Ascending aorta (tissue), 2 donors: ENCODE measurements at regions not wholly inside any gene's neighbourhood (a gene's known extent, or its start where the extent isn't known, plus 50 kb on each side); places are given as distances from the start of the nearest gene placed in this dataset.

Experiments
- DNase-seq, 2 donors: peaks; one replicate each; pipeline ENCODE4 v3.0.0-alpha.2; 2019; ENCODE audit warnings: low spot score in 2 of 2
- H3K27ac ChIP-seq, 2 donors: fragments of 200-600 bp; sonication (generic); one replicate each; pipeline ENCODE4 v1.5.1; 2016 to 2017; ENCODE audit warnings: mild to moderate bottlenecking in 1 of 2
- H3K27me3 ChIP-seq: fragments of 200-600 bp; sonication (generic); one replicate; pipeline ENCODE4 v1.5.1; 2017
- H3K36me3 ChIP-seq, 2 donors: fragments of 200-600 bp; sonication (generic); one replicate each; pipeline ENCODE4 v1.5.1; 2016
- H3K4me1 ChIP-seq, 2 donors: fragments of 200-600 bp; sonication (generic); one replicate each; pipeline ENCODE4 v1.5.1; 2016 to 2017; ENCODE audit warnings: mild to moderate bottlenecking in 1 of 2
- H3K4me3 ChIP-seq, 2 donors: fragments of 200-600 bp; sonication (generic); one replicate each; pipeline ENCODE4 v1.5.1; 2016 to 2017; ENCODE audit warnings: mild to moderate bottlenecking in 1 of 2
- H3K9me3 ChIP-seq, 2 donors: fragments of 200-600 bp; sonication (generic); one replicate each; pipeline ENCODE4 v1.5.1; 2016
- CTCF ChIP-seq, 3 experiments: fragments of 200-600 bp in 2 of 3; fragments of 450-650 bp in 1 of 3; sonication (generic) in 2 of 3; IDR thresholded peaks; one replicate each; pipeline ENCODE4 v1.5.1; 2016 to 2019; ENCODE audit warnings: antibody characterized with exemption in 3 of 3, mild to moderate bottlenecking in 1 of 3, moderate library complexity in 1 of 3
- intact Hi-C: fragments of 100-400 bp; cut with DNase I; formaldehyde crosslinking; loops from one replicate; pipeline ENCODE4 v1.15.1; 2023

GRCh38 chr20:52081066-52081465 lies 110.5 kb downstream of the ZFP64 start:
- DNase-seq: no peak
- intact Hi-C loops: loop anchor here (5.0 to 10.0 kb wide), 4 partner anchors 286 to 1094 kb away; no protein-coding TSS in a partner anchor
- peaks cover 0 to 5% of the 10 kb centered on the region in 2 donors for H3K36me3 ChIP-seq
- H3K4me3 ChIP-seq: no peak overlapping the region
- no peaks in the 10 kb centered on the region for H3K27me3 ChIP-seq
- H3K4me1 ChIP-seq: no peaks in the 10 kb centered on the region
- H3K9me3 ChIP-seq: no peaks in the 10 kb centered on the region
- H3K27ac ChIP-seq: no peak overlapping the region
- TF ChIP-seq CTCF (IDR thresholded peaks at IDR 0.05): no peak

GRCh38 chr20:52078289-52078688 lies 113.3 kb downstream of the ZFP64 start:
- no peak overlapping the region for H3K4me3 ChIP-seq
- no peaks in the 10 kb centered on the region for H3K9me3 ChIP-seq
- TF ChIP-seq CTCF (IDR thresholded peaks at IDR 0.05): no peak
- no peak for DNase-seq
- no peaks in the 10 kb centered on the region for H3K36me3 ChIP-seq
- H3K4me1 ChIP-seq: no peaks in the 10 kb centered on the region
- H3K27ac ChIP-seq: no peak overlapping the region
- intact Hi-C loops: no loop called here
- no peaks in the 10 kb centered on the region for H3K27me3 ChIP-seq

- Histone ChIP-seq H3K36me3 (no peaks in the 10 kb centered on the region), H3K4me1 (no peaks in the 10 kb centered on the region), H3K4me3 (no peak overlapping the region), H3K27ac (no peak overlapping the region), H3K27me3 (no peaks in the 10 kb centered on the region), H3K9me3 (no peaks in the 10 kb centered on the region)
- no peak for DNase-seq
- no peak for TF ChIP-seq CTCF (IDR thresholded peaks at IDR 0.05)
- intact Hi-C loops: no loop called here
Measured at GRCh38 chr20:52076164-52076563, 115.4 kb downstream of the ZFP64 start.

GRCh38 chr20:52075400-52075799 lies 116.2 kb downstream of the ZFP64 start:
- Histone ChIP-seq H3K4me3 (no peak overlapping the region), H3K27ac (no peak overlapping the region), H3K27me3 (no peaks in the 10 kb centered on the region), H3K36me3 (no peaks in the 10 kb centered on the region), H3K9me3 (no peaks in the 10 kb centered on the region), H3K4me1 (no peaks in the 10 kb centered on the region)
- DNase-seq: no peak
- TF ChIP-seq CTCF (IDR thresholded peaks at IDR 0.05): no peak
- intact Hi-C loops: no loop called here

GRCh38 chr20:52071136-52071535 lies 120.4 kb downstream of the ZFP64 start:
- H3K4me1 ChIP-seq: no peaks in the 10 kb centered on the region
- H3K36me3 ChIP-seq: no peaks in the 10 kb centered on the region
- no peak for TF ChIP-seq CTCF (IDR thresholded peaks at IDR 0.05)
- no peaks in the 10 kb centered on the region for H3K27me3 ChIP-seq
- no peak for DNase-seq
- intact Hi-C loops: no loop called here
- no peak overlapping the region for H3K4me3 ChIP-seq
- H3K27ac ChIP-seq: no peak overlapping the region
- no peaks in the 10 kb centered on the region for H3K9me3 ChIP-seq

- Histone ChIP-seq H3K4me1 (no peaks in the 10 kb centered on the region), H3K27ac (no peak overlapping the region), H3K27me3 (no peaks in the 10 kb centered on the region), H3K36me3 (no peaks in the 10 kb centered on the region), H3K4me3 (no peak overlapping the region), H3K9me3 (peaks cover 0 to 4% of the 10 kb centered on the region in 2 donors)
- no peak for DNase-seq
- no peak for TF ChIP-seq CTCF (IDR thresholded peaks at IDR 0.05)
- intact Hi-C loops: no loop called here
Measured at GRCh38 chr20:52064931-52065330, 126.6 kb downstream of the ZFP64 start.
